IMR-90 (cell line): ENCODE measurements at regions not wholly inside any gene's neighbourhood (a gene's known extent, or its start where the extent isn't known, plus 50 kb on each side); places are given as distances from the start of the nearest gene placed in this dataset.
"Not testable (repeated sequence)": the region's sequence is repeated elsewhere in the genome, so short reads cannot be mapped to it uniquely, and the experiment has no call there.

Source experiments
- ATAC-seq: fragments of 200-7000 bp; cut with Tn5 transposase; 2 replicates; pipeline ENCODE4 v1.9.1; 2020; ENCODE audit warnings: low read depth, mild to moderate bottlenecking, moderate library complexity
- BruUV-seq: library from RNA; stranded (reverse); fragments of 400-500 nt; replicated peaks from 2 replicates; lab custom pipeline; 2021; lab: Mats Ljungman, UMichigan
- CTCF ChIA-PET: fragments of 300-600 bp; formaldehyde crosslinking; extraction: SDS; loops from one replicate; lab custom pipeline; 2021; ENCODE audit warnings: antibody characterized with exemption; lab: Yijun Ruan, JAX
- POLR2A ChIA-PET: fragments of 300-600 bp; sonication (Branson Sonifier 250); formaldehyde crosslinking; loops from one replicate; lab custom pipeline; 2022; ENCODE audit warnings: antibody characterized with exemption; ENCODE audit not compliant: unreplicated experiment; lab: Charles Lee
- DNase-seq: peaks from one replicate; pipeline ENCODE4 v3.0.0; 2013
- H2AFZ ChIP-seq: replicated peaks from 2 replicates; pipeline ENCODE3; 2013; ENCODE audit warnings: low read length, mild to moderate bottlenecking; ENCODE audit not compliant: poor library complexity
- H2AK5ac ChIP-seq: 2 replicates; pipeline ENCODE4 v1.6.1; 2013; ENCODE audit warnings: low read depth, low read length, inconsistent platforms
- H2AK9ac ChIP-seq: replicated peaks from 2 replicates; pipeline ENCODE3; 2013; ENCODE audit warnings: mild to moderate bottlenecking, low read depth, low read length, moderate library complexity; ENCODE audit not compliant: poor library complexity
- H2BK120ac ChIP-seq: 2 replicates; pipeline ENCODE4 v1.6.1; 2013; ENCODE audit warnings: low read depth, low read length, inconsistent platforms
- H2BK15ac ChIP-seq: 3 replicates; pipeline ENCODE4 v1.6.1; 2013; ENCODE audit warnings: low read depth, low read length, inconsistent platforms
- H2BK20ac ChIP-seq: 2 replicates; pipeline ENCODE4 v1.6.1; 2013; ENCODE audit warnings: low read depth, mild to moderate bottlenecking, inconsistent platforms, low read length, moderate library complexity
- H2BK5ac ChIP-seq: 2 replicates; pipeline ENCODE4 v1.6.1; 2013; ENCODE audit warnings: mild to moderate bottlenecking, low read depth, low read length, inconsistent platforms; ENCODE audit not compliant: poor library complexity, severe bottlenecking
- H3K14ac ChIP-seq: replicated peaks from 2 replicates; pipeline ENCODE4 v1.6.1; 2013; ENCODE audit warnings: low read depth, low read length, inconsistent platforms
- H3K18ac ChIP-seq: 2 replicates; pipeline ENCODE4 v1.6.1; 2013; ENCODE audit warnings: low read depth, low read length, control low read depth
- H3K23ac ChIP-seq: 2 replicates; pipeline ENCODE4 v1.6.1; 2013; ENCODE audit warnings: low read depth, low read length, inconsistent platforms
- H3K27ac ChIP-seq: 2 replicates; pipeline ENCODE4 v1.5.1; 2013; ENCODE audit warnings: mild to moderate bottlenecking, control low read depth, low read length; ENCODE audit not compliant: insufficient read depth
- H3K27me3 ChIP-seq: 2 replicates; pipeline ENCODE4 v1.6.1; 2013; ENCODE audit warnings: low read length; ENCODE audit not compliant: control insufficient read depth, insufficient read depth
- H3K36me3 ChIP-seq: 2 replicates; pipeline ENCODE4 v1.6.1; 2013; ENCODE audit warnings: low read length, mixed read lengths; ENCODE audit not compliant: control insufficient read depth, insufficient read depth
- H3K4ac ChIP-seq: 2 replicates; pipeline ENCODE4 v1.6.1; 2013; ENCODE audit warnings: low read depth, low read length, inconsistent platforms
- H3K4me1 ChIP-seq: 2 replicates; pipeline ENCODE4 v1.6.1; 2013; ENCODE audit warnings: low read length, mixed read lengths; ENCODE audit not compliant: control insufficient read depth, insufficient read depth
- H3K4me2 ChIP-seq: 2 replicates; pipeline ENCODE4 v1.6.1; 2013; ENCODE audit warnings: low read depth, mild to moderate bottlenecking, control low read depth, low read length, moderate library complexity
- H3K4me3 ChIP-seq: 2 replicates; pipeline ENCODE4 v1.5.1; 2013; ENCODE audit warnings: low read depth, mild to moderate bottlenecking, control low read depth, low read length, moderate library complexity; ENCODE audit not compliant: insufficient read depth
- H3K56ac ChIP-seq: 2 replicates; pipeline ENCODE4 v1.6.1; 2013; ENCODE audit warnings: low read length, inconsistent platforms; ENCODE audit not compliant: insufficient read depth; ENCODE audit errors: extremely low read depth
- H3K79me1 ChIP-seq, 2 experiments: 2 replicates each; pipeline ENCODE4 v1.6.1; 2013; ENCODE audit warnings: low read length in 2 of 2, inconsistent platforms in 1 of 2, low read depth in 1 of 2
- H3K9ac ChIP-seq: 2 replicates; pipeline ENCODE4 v1.6.1; 2013; ENCODE audit warnings: low read depth, low read length, control low read depth
- H3K9me1 ChIP-seq: 2 replicates; pipeline ENCODE4 v1.6.1; 2013; ENCODE audit warnings: low read length, inconsistent platforms; ENCODE audit not compliant: insufficient read depth
- H3K9me3 ChIP-seq: 2 replicates; pipeline ENCODE4 v1.6.1; 2013; ENCODE audit warnings: low read length; ENCODE audit not compliant: control insufficient read depth, insufficient read depth
- H4K20me1 ChIP-seq: 2 replicates; pipeline ENCODE4 v1.6.1; 2013; ENCODE audit warnings: low read length, inconsistent platforms; ENCODE audit not compliant: insufficient read depth
- H4K5ac ChIP-seq: 2 replicates; pipeline ENCODE4 v1.6.1; 2013; ENCODE audit warnings: mild to moderate bottlenecking, low read depth, low read length, control low read depth
- H4K8ac ChIP-seq, 2 experiments: 2 replicates each; pipeline ENCODE4 v1.6.1; 2013; ENCODE audit warnings: low read depth in 2 of 2, low read length in 2 of 2, control low read depth in 1 of 2, inconsistent platforms in 1 of 2
- H4K91ac ChIP-seq: 2 replicates; pipeline ENCODE4 v1.6.1; 2013; ENCODE audit warnings: low read depth, low read length, inconsistent platforms; ENCODE audit not compliant: insufficient read depth
- WGBS, 2 experiments: methylation state at CpG; one replicate each; pipeline versions ENCODE4 v1.1.5 to v1.1.7; 2013; ENCODE audit warnings: missing lambda C conversion rate in 2 of 2; ENCODE audit not compliant: insufficient read length in 1 of 2; ENCODE audit errors: extremely low coverage in 2 of 2; 5-methylcytosine and 5-hydroxymethylcytosine counted together
- dilution Hi-C: fragments of 300-500 bp; cut with HindIII; formaldehyde crosslinking; loops from one replicate; pipeline ENCODE4 v1.14.3; 2018; ENCODE audit warnings: low sequenced_read_pairs; ENCODE audit not compliant: unreplicated experiment
- in situ Hi-C: fragments of 300-500 bp; cut with MboI; formaldehyde crosslinking; loops from 3 replicates; pipeline ENCODE4 v1.14.3; 2019; ENCODE audit warnings: low sequenced_read_pairs, inconsistent platforms, mixed read lengths
- intact Hi-C: fragments of 100-400 bp; cut with micrococcal nuclease; formaldehyde crosslinking; loops from 2 replicates; pipeline ENCODE4 v1.10.0; 2022
- TF ChIP-seq, protein P1 (sequence below): fragments of 150-350 bp; IDR thresholded peaks from 2 replicates; pipeline ENCODE4 v1.6.1; 2017; ENCODE audit warnings: mild to moderate bottlenecking, antibody characterized with exemption, low read length, low read depth

DNA sequence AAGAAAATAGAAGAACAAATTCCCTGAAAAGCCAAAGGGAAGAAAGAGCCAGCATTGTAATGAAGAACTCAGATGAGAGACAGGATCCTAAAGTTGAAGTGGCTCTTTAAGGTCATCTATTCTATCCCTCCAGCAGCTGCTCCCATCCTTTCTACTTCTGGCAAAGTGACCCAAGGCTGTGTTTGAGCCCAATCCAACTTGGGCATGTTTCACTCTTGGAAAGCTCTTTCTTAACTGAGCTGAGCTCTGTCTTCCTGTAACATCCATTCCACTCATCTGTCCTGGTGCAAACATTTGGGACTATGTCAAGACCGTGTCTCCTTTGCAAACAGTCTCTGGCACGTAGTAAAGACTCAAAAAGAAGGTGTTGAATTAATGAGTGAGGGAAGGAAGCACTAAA is 298.1 kb upstream of the IGF1R start:
- CTCF ChIA-PET: no interaction called here
- Histone ChIP-seq H2AK5ac (no peak overlapping the region), H3K4me3 (no peak overlapping the region), H4K5ac (no peak overlapping the region), H2AK9ac (no peak overlapping the region), H3K4me2 (no peak overlapping the region), H3K23ac (no peak overlapping the region), H3K79me1 (no peaks in the 10 kb centered on the region), H3K36me3 (no peaks in the 10 kb centered on the region), H2BK120ac (no peak overlapping the region), H4K91ac (no peak overlapping the region), H2AFZ (no peak overlapping the region), H3K9me3 (peaks cover 7% of the 10 kb centered on the region), H3K56ac (no peak overlapping the region), H2BK5ac (no peak overlapping the region), H4K20me1 (no peaks in the 10 kb centered on the region), H2BK20ac (no peak overlapping the region), H3K4ac (no peak overlapping the region), H4K8ac (no peak overlapping the region), H3K9me1 (no peaks in the 10 kb centered on the region), H3K4me1 (no peaks in the 10 kb centered on the region), H3K27ac (no peak overlapping the region), H3K14ac (no peak overlapping the region), H3K9ac (no peak overlapping the region), H3K18ac (no peak overlapping the region), H3K27me3 (no peaks in the 10 kb centered on the region), H2BK15ac (no peak overlapping the region)
- no CpG with 5 or more reads among the region's 2 CpGs for WGBS, 2 experiments
- BruUV-seq: no TSS peak
- TF ChIP-seq, protein P1, sequence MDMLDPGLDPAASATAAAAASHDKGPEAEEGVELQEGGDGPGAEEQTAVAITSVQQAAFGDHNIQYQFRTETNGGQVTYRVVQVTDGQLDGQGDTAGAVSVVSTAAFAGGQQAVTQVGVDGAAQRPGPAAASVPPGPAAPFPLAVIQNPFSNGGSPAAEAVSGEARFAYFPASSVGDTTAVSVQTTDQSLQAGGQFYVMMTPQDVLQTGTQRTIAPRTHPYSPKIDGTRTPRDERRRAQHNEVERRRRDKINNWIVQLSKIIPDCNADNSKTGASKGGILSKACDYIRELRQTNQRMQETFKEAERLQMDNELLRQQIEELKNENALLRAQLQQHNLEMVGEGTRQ: no peak
- POLR2A ChIA-PET: no interaction called here
- intact Hi-C loops: no loop called here
- in situ Hi-C loops: no loop called here
- dilution Hi-C loops: no loop called here
- no peak for DNase-seq
- no peak for ATAC-seq

DNA sequence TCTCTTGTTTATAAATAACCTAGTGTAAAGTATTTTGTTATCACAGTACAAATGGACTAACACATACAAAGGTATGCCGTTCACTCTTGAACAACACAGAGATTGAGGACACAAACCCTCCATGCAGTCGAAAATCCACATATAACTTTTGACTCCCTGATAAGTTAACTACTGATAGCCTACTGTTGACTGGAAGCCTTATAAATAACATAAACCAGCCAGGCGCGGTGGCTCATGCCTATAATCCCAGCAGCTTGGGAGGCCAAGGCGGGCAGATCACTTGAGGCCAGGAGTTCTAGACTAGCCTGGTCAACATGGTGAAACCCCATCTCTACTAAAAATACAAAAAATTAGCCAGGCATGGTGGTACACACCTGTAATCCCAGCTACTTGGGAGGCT is 290.1 kb upstream of the IGF1R start:
- H4K5ac ChIP-seq, H3K27me3 ChIP-seq, H3K9me1 ChIP-seq, ATAC-seq, H4K91ac ChIP-seq, POLR2A ChIA-PET, H4K20me1 ChIP-seq, H3K56ac ChIP-seq, H3K4ac ChIP-seq, CTCF ChIA-PET, H3K27ac ChIP-seq, H2BK5ac ChIP-seq, H2AK5ac ChIP-seq, H3K36me3 ChIP-seq, H3K14ac ChIP-seq, H3K9me3 ChIP-seq, H3K23ac ChIP-seq, intact Hi-C loops, H3K18ac ChIP-seq, H3K4me1 ChIP-seq, H2BK15ac ChIP-seq, dilution Hi-C loops, BruUV-seq, H4K8ac ChIP-seq, H3K4me3 ChIP-seq, H2AFZ ChIP-seq, H2AK9ac ChIP-seq, H3K9ac ChIP-seq, H3K4me2 ChIP-seq, in situ Hi-C loops, H3K79me1 ChIP-seq, H2BK20ac ChIP-seq, H2BK120ac ChIP-seq, DNase-seq: not testable (repeated sequence)
- 20% methylated on average over 2 of the region's 5 CpGs; no CpG with 5 or more reads in 1 of the 2 experiments for WGBS, 2 experiments
